Panc1 (cell line): ENCODE measurements at regions not wholly inside any gene's neighbourhood (a gene's known extent, or its start where the extent isn't known, plus 50 kb on each side); places are given as distances from the start of the nearest gene placed in this dataset.

Experiments
- ATAC-seq: fragments of 200-7000 bp; cut with Tn5 transposase; 2 replicates; pipeline ENCODE4 v1.9.1; 2020; ENCODE audit warnings: mild to moderate bottlenecking, moderate library complexity
- BruUV-seq: library from RNA; stranded (reverse); fragments of 400-500 nt; replicated peaks from 2 replicates; lab custom pipeline; 2021; lab: Mats Ljungman, UMichigan
- CTCF ChIA-PET: fragments of 300-600 bp; sonication (Branson Sonifier 250); formaldehyde crosslinking; loops from one replicate; lab custom pipeline; 2022; ENCODE audit warnings: antibody characterized with exemption; lab: Charles Lee
- POLR2A ChIA-PET: fragments of 300-600 bp; sonication (Branson Sonifier 250); formaldehyde crosslinking; loops from one replicate; lab custom pipeline; 2022; ENCODE audit warnings: antibody characterized with exemption; lab: Charles Lee
- DNase-seq: peaks from one replicate; pipeline ENCODE4 v3.0.0-alpha.2; 2010; ENCODE audit warnings: low read depth, low spot score
- H3K27ac ChIP-seq: 2 replicates; pipeline ENCODE4 v1.5.1; 2011; ENCODE audit warnings: mild to moderate bottlenecking, low read length, inconsistent platforms
- H3K27me3 ChIP-seq: fragments of 200-500 bp; sonication (Bioruptor generic); 2 replicates; pipeline ENCODE4 v1.6.0; 2014; ENCODE audit warnings: low read length, inconsistent platforms; ENCODE audit not compliant: control insufficient read depth, insufficient read depth
- H3K36me3 ChIP-seq: fragments of 200-500 bp; sonication (Bioruptor generic); 2 replicates; pipeline ENCODE4 v1.5.1; 2014; ENCODE audit warnings: inconsistent platforms, mild to moderate bottlenecking, low read length, moderate library complexity; ENCODE audit not compliant: control insufficient read depth, insufficient read depth
- H3K4me1 ChIP-seq: 2 replicates; pipeline ENCODE4 v1.5.1; 2011; ENCODE audit warnings: inconsistent platforms, mild to moderate bottlenecking, low read length, moderate library complexity; ENCODE audit not compliant: control insufficient read depth, insufficient read depth
- H3K4me3 ChIP-seq, 2 experiments: 2 replicates each; pipeline ENCODE4 v1.5.1; 2011 to 2012; ENCODE audit warnings: low read depth in 2 of 2, low read length in 2 of 2, mild to moderate bottlenecking in 2 of 2, inconsistent platforms in 1 of 2, moderate library complexity in 1 of 2
- H3K9me3 ChIP-seq: fragments of 200-500 bp; sonication (Bioruptor generic); 2 replicates; pipeline ENCODE4 v1.5.1; 2014; ENCODE audit warnings: low read depth, mild to moderate bottlenecking, inconsistent platforms, low read length, moderate library complexity; ENCODE audit not compliant: control insufficient read depth, insufficient read depth
- POLR2AphosphoS5 ChIP-seq: IDR thresholded peaks from 2 replicates; pipeline ENCODE4 v1.6.1; 2012; ENCODE audit warnings: mild to moderate bottlenecking, low read depth, low read length, moderate library complexity
- SIN3A ChIP-seq: IDR thresholded peaks from 2 replicates; pipeline ENCODE4 v1.6.1; 2012; ENCODE audit warnings: low read depth, mild to moderate bottlenecking, low read length, moderate library complexity, borderline replicate concordance; ENCODE audit not compliant: insufficient read depth
- TCF7L2 ChIP-seq: IDR thresholded peaks from 2 replicates; pipeline ENCODE4 v1.6.1; 2011; ENCODE audit warnings: mild to moderate bottlenecking, low read depth, low read length, inconsistent platforms
- in situ Hi-C: cut with HindIII; loops from 2 replicates; pipeline ENCODE4 v1.10.0; 2016; ENCODE audit warnings: low sequenced_read_pairs, low pct_unique_long_range_greater_than_20kb
- intact Hi-C: fragments of 100-400 bp; cut with micrococcal nuclease; formaldehyde crosslinking; loops from one replicate; pipeline ENCODE4 v1.10.0; 2022; ENCODE audit not compliant: unreplicated experiment
- TF ChIP-seq, protein P1 (sequence below): fragments of 450-650 bp; IDR thresholded peaks from 2 replicates; pipeline ENCODE4 v1.5.1; 2017; ENCODE audit warnings: mild to moderate bottlenecking
- TF ChIP-seq, protein P2 (sequence below), 2 experiments: IDR thresholded peaks; 2 replicates each; pipeline ENCODE4 v1.6.1; 2011 to 2012; ENCODE audit warnings: low read depth in 2 of 2, control low read depth in 1 of 2, low read length in 1 of 2, mild to moderate bottlenecking in 1 of 2, moderate library complexity in 1 of 2; ENCODE audit not compliant: insufficient read depth in 1 of 2

DNA sequence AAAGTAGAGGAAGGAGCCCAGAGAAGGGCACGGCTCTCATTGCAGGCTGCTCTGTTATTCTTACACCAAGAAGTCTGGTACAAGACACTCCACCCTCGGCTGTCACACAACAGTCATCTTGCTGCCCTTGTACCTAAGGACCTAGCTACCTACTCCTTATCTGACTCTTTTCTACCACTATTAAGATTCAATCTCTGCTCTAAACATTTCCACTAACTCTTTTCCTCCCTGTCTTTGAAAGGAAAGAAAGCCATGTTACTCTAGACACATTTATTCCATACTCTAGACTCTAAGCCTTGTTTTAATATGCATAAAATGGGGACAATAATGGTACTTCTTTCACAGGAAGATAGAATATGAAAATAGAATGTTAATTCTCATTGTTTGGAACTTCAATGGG is 73.3 kb upstream of the C3orf49 start:
- ChIA-PET CTCF (no interaction called here), POLR2A (no interaction called here)
- no peak for ATAC-seq
- DNase-seq, result no peak
- TF ChIP-seq SIN3A, result no peak
- TF ChIP-seq, protein P1, sequence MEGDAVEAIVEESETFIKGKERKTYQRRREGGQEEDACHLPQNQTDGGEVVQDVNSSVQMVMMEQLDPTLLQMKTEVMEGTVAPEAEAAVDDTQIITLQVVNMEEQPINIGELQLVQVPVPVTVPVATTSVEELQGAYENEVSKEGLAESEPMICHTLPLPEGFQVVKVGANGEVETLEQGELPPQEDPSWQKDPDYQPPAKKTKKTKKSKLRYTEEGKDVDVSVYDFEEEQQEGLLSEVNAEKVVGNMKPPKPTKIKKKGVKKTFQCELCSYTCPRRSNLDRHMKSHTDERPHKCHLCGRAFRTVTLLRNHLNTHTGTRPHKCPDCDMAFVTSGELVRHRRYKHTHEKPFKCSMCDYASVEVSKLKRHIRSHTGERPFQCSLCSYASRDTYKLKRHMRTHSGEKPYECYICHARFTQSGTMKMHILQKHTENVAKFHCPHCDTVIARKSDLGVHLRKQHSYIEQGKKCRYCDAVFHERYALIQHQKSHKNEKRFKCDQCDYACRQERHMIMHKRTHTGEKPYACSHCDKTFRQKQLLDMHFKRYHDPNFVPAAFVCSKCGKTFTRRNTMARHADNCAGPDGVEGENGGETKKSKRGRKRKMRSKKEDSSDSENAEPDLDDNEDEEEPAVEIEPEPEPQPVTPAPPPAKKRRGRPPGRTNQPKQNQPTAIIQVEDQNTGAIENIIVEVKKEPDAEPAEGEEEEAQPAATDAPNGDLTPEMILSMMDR, result no peak
- Histone ChIP-seq H3K27ac (no peak overlapping the region), H3K4me3 (no peak overlapping the region), H3K36me3 (no peaks in the 10 kb centered on the region), H3K9me3 (no peaks in the 10 kb centered on the region), H3K27me3 (no peaks in the 10 kb centered on the region), H3K4me1 (no peaks in the 10 kb centered on the region)
- in situ Hi-C loops (no loop called here), intact Hi-C loops (no loop called here)
- BruUV-seq, result no TSS peak

DNA sequence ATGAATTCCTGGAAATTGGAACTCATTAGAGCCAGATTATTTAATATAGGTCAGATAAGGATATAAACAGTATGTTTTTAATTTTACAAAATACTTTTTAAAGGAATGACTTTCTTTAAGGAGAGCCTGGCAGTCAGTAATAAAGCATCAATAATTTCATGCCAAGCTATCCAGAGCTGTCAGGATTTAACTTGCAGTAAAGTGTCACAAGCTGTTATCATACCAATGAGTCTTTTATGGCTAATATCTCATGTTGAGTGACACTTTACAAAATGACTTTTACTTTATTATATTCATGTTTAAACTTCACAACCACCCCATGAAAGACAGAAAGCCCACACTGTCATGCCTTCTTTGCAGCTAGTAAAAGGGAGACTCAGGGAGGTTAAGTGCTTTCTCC is 72.9 kb upstream of the C3orf49 start:
- TF ChIP-seq SIN3A (no peak), POLR2AphosphoS5 (no peak)
- TF ChIP-seq, protein P1, result no peak
- H3K4me1 ChIP-seq, result no peaks in the 10 kb centered on the region
- ChIA-PET CTCF (no interaction called here), POLR2A (no interaction called here)
- H3K9me3 ChIP-seq, result no peaks in the 10 kb centered on the region
- ATAC-seq (no peak), DNase-seq (no peak)
- no peaks in the 10 kb centered on the region for H3K36me3 ChIP-seq
- no peak overlapping the region for H3K4me3 ChIP-seq
- BruUV-seq, result no TSS peak
- H3K27me3 ChIP-seq, result no peaks in the 10 kb centered on the region
- in situ Hi-C loops (no loop called here), intact Hi-C loops (no loop called here)
- H3K27ac ChIP-seq, result no peak overlapping the region

DNA sequence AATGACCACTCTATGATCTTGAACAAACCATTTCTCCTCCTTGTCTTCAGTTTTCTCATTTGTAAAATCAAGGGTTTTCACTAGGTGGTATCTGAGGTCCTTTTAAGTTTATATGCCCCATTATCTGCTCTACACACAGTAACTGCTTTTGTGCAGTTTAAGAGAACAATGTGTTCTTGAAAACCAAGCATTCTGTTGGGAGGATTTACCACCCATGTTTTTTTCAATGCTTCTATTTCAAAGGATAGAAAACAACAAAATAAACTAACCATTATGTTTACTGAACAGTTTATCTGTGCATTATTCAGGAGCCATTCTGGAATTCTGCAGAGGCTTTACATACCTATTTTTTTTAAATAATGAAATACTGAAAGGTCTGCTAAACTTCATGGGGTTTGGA is 67.6 kb upstream of the C3orf49 start:
- ATAC-seq, result no peak
- H3K27me3 ChIP-seq, result no peaks in the 10 kb centered on the region
- CTCF ChIA-PET, result no interaction called here
- H3K4me1 ChIP-seq, result no peaks in the 10 kb centered on the region
- H3K4me3 ChIP-seq, result no peak overlapping the region
- POLR2A ChIA-PET, result no interaction called here
- no peaks in the 10 kb centered on the region for H3K9me3 ChIP-seq
- no peaks in the 10 kb centered on the region for H3K36me3 ChIP-seq
- DNase-seq, result no peak
- H3K27ac ChIP-seq, result no peak overlapping the region
- no TSS peak for BruUV-seq
- intact Hi-C loops, result no loop called here
- in situ Hi-C loops, result no loop called here
- TF ChIP-seq SIN3A (no peak), POLR2AphosphoS5 (no peak), TCF7L2 (no peak)
- TF ChIP-seq, protein P1, result no peak
- TF ChIP-seq, protein P2, sequence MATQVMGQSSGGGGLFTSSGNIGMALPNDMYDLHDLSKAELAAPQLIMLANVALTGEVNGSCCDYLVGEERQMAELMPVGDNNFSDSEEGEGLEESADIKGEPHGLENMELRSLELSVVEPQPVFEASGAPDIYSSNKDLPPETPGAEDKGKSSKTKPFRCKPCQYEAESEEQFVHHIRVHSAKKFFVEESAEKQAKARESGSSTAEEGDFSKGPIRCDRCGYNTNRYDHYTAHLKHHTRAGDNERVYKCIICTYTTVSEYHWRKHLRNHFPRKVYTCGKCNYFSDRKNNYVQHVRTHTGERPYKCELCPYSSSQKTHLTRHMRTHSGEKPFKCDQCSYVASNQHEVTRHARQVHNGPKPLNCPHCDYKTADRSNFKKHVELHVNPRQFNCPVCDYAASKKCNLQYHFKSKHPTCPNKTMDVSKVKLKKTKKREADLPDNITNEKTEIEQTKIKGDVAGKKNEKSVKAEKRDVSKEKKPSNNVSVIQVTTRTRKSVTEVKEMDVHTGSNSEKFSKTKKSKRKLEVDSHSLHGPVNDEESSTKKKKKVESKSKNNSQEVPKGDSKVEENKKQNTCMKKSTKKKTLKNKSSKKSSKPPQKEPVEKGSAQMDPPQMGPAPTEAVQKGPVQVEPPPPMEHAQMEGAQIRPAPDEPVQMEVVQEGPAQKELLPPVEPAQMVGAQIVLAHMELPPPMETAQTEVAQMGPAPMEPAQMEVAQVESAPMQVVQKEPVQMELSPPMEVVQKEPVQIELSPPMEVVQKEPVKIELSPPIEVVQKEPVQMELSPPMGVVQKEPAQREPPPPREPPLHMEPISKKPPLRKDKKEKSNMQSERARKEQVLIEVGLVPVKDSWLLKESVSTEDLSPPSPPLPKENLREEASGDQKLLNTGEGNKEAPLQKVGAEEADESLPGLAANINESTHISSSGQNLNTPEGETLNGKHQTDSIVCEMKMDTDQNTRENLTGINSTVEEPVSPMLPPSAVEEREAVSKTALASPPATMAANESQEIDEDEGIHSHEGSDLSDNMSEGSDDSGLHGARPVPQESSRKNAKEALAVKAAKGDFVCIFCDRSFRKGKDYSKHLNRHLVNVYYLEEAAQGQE (IDR thresholded peaks at IDR 0.05; ENCODE audit: insufficient read depth in 1 of 2, low read depth in 2 of 2, low read length in 1 of 2), result no peak
